ENCODE measurements at regions not wholly inside any gene's neighbourhood (a gene's known extent, or its start where the extent isn't known, plus 50 kb on each side); places are given as distances from the start of the nearest gene placed in this dataset.

DNA sequence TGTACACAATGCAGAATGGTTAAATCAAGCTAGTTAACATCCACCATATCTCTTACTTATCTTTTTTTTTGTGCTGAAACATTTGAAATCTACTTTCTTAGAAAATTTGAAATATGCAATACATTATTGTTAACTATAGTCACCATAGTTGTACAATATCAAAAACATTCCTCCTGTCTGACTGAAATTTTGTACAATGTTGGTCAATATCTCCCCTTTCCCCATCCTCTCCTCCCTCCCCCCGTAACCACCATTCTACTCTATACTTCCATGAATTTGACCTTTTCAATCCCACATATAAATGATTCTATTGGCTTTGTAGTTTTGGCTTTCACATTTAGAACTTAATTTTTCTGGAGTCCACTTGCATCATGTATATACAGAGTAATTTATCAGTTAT is 63.5 kb upstream of the DCD start:
- DNase-seq: no peak

DNA sequence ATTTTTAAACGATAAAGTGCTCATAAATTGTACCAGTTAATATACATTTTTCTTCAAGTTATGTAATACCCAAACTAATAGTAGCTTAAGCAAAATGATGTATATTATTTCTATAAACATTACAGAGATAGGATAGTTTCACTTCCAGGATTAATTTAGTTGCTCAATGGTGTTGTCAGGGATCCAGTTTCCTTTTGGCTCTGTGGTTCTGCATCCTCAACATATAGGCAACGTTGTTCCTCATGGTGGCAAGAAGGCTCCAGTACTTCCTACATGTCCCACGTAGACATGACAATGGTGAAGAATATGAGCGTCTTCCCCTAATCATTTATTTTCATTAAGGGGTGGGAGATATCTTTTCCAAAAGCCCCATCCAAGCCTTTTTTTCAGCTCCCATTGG is 60.7 kb upstream of the DCD start:
- DNase-seq: no peak

DNA sequence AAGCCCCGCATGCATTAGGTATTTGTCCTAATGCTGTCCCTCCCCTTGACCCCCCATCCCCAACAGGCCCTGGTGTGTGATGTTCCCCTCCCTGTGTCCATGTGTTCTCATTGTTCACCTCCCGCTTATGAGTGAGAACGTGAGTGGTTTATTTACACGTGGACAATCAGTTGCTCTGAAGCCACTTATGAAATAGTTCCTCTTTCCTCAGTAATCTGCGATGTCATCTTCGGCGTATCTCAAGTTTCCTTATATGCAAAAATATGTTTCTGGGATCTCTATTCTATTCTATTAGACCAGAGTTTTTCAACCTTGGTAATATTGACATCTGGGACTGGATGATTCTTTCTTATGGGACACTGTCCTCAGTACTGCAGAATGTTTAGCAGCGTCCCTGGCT is 56.0 kb upstream of the DCD start:
- DNase-seq: no peak

DNA sequence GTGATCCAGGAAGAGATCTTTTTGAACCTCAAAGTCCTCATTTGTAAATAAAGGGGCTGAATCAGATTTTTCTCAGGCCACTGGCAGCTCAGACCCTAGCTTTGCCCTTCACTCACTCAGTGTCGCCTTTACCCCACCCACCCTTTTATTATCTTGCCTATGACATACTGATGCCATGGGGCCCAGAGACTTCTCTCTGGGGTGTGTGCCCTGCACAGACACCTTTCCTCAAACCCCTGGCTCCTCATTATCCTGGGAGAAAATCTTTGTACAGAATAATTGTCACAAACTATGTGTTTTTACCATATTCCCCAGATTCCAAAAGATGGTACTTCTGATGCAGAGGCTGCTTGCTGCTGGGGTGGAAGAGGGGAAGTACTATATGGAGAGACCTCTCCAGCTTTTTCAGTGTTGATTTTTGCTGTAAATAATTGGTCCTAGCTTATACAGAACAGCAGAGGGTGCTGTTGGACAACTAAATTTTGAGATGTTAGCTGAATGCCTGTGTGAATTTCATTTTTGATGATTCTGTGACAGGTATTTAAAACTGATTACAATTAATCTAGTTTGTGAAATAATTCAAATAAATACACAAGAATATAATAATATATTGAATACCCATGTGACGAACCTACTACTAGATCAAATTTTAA is 53.9 kb upstream of the DCD start:
- DNase-seq: no peak

DNA sequence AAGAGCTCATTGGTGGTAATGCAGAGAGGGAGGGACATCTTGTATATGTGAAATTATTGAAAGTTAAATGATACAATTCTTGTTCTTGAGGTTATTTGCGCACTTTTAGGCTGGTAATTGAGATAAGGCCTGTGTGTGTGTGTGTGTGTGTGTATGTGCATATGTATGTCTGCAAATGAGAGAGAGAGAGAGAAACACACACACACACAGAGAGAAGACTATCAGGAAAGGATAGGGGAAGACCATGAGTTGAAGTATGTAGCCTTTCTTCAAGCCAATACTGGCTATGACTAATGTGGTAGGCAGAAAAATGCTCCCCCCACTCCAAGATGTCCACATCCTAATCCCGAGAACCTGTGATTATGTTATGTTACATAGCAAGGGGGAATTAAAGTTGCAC is 52.7 kb upstream of the DCD start:
- DNase-seq: no peak

DNA sequence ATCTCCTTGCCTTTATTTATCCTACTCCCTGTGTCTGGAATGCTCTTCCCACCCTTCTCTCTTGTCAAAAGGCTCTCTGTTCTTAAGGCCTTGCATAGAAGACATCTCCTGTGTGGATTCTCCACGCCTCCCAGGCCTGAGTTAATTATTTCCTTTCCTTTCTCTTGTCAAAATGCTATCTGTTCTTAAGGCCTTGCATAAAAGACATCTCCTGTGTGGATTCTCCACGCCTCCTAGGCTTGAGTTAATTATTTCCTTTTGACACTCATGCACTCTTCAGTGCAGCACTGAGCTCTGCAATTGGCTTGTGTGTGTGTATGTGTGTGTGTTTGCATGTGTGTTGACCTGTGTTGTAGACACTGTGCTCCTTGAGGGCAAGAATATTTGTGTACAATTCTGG is 52.1 kb upstream of the DCD start:
- DNase-seq: no peak
